ENCODE measurements at regions not wholly inside any gene's neighbourhood (a gene's known extent, or its start where the extent isn't known, plus 50 kb on each side); places are given as distances from the start of the nearest gene placed in this dataset.

GRCh38 chr9:88799541-88800328 lies 191.5 kb upstream of the S1PR3 start:
- no peak overlapping the region for H3K9ac ChIP-seq (ENCODE audit: low read depth in 1 of 3, low read length in 3 of 3)
- H3K4me1 ChIP-seq (ENCODE audit: control insufficient read depth in 3 of 3, insufficient read depth in 3 of 3, low read length in 3 of 3) = no peaks in the 10 kb centered on the region

DNA sequence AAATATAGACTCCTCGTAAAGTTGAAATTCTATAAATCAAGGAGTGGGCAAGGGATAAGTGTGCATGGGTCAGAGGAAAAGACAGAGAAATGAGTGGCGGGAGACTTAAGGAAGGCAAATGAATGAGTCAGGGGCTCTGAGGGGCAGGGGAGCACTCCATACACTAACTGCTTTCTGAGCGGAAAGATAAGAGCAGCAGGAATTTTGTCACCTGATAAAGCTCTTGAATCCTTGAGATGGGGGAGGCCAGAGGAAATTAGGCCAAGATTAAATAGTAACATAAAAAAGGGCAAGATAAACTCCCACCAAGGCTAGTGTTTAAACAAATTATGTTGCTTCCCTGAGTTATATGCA lies 191.0 kb upstream of the S1PR3 start:
- no peak overlapping the region for H3K27ac ChIP-seq (ENCODE audit: low read depth, low read length)
- H3K9me3 ChIP-seq (ENCODE audit: control insufficient read depth in 3 of 3, low read length in 3 of 3) = peaks cover 0 to 4% (median 0%) of the 10 kb centered on the region in 3 donors
- H3K9ac ChIP-seq (ENCODE audit: low read depth in 1 of 3, low read length in 3 of 3) = no peak overlapping the region
- no peaks in the 10 kb centered on the region for H3K27me3 ChIP-seq (ENCODE audit: control insufficient read depth in 3 of 3, insufficient read depth in 3 of 3, low read length in 3 of 3)
- no peaks in the 10 kb centered on the region for H3K36me3 ChIP-seq (ENCODE audit: control insufficient read depth in 3 of 3, insufficient read depth in 3 of 3, low read length in 3 of 3)
- no peak overlapping the region for H3K4me3 ChIP-seq (ENCODE audit: low read length in 3 of 3)
- no peaks in the 10 kb centered on the region for H3K4me1 ChIP-seq (ENCODE audit: control insufficient read depth in 3 of 3, insufficient read depth in 3 of 3, low read length in 3 of 3)

More at GRCh38 chr9:88799541-88800328, 191.5 kb upstream of the S1PR3 start:
- Histone ChIP-seq H3K9me3 (ENCODE audit: control insufficient read depth in 3 of 3, low read length in 3 of 3) (peaks cover 0 to 4% (median 0%) of the 10 kb centered on the region in 3 donors), H3K27me3 (ENCODE audit: control insufficient read depth in 3 of 3, insufficient read depth in 3 of 3, low read length in 3 of 3) (no peaks in the 10 kb centered on the region), H3K36me3 (ENCODE audit: control insufficient read depth in 3 of 3, insufficient read depth in 3 of 3, low read length in 3 of 3) (no peaks in the 10 kb centered on the region), H3K27ac (ENCODE audit: low read depth, low read length) (no peak overlapping the region), H3K4me3 (ENCODE audit: low read length in 3 of 3) (no peak overlapping the region)

- H3K4me1 ChIP-seq (ENCODE audit: control insufficient read depth in 3 of 3, insufficient read depth in 3 of 3, low read length in 3 of 3) = no peaks in the 10 kb centered on the region
- H3K27ac ChIP-seq (ENCODE audit: low read depth, low read length) = no peak overlapping the region
- no peak overlapping the region for H3K9ac ChIP-seq (ENCODE audit: low read depth in 1 of 3, low read length in 3 of 3)
Measured at GRCh38 chr9:88801214-88801796, 190.0 kb upstream of the S1PR3 start.

GRCh38 chr9:88802533-88802932 lies 188.7 kb upstream of the S1PR3 start:
- no peak overlapping the region for H3K4me3 ChIP-seq (ENCODE audit: low read length in 3 of 3)
- H3K9me3 ChIP-seq (ENCODE audit: control insufficient read depth in 3 of 3, low read length in 3 of 3) = peaks cover 0 to 4% (median 0%) of the 10 kb centered on the region in 3 donors
- no peaks in the 10 kb centered on the region for H3K27me3 ChIP-seq (ENCODE audit: control insufficient read depth in 3 of 3, insufficient read depth in 3 of 3, low read length in 3 of 3)
- H3K27ac ChIP-seq (ENCODE audit: low read depth, low read length) = no peak overlapping the region
- H3K4me1 ChIP-seq (ENCODE audit: control insufficient read depth in 3 of 3, insufficient read depth in 3 of 3, low read length in 3 of 3) = no peaks in the 10 kb centered on the region
- no peaks in the 10 kb centered on the region for H3K36me3 ChIP-seq (ENCODE audit: control insufficient read depth in 3 of 3, insufficient read depth in 3 of 3, low read length in 3 of 3)
- H3K9ac ChIP-seq (ENCODE audit: low read depth in 1 of 3, low read length in 3 of 3) = no peak overlapping the region

More at GRCh38 chr9:88801214-88801796, 190.0 kb upstream of the S1PR3 start:
- H3K9me3 ChIP-seq (ENCODE audit: control insufficient read depth in 3 of 3, low read length in 3 of 3) = peaks cover 0 to 4% (median 0%) of the 10 kb centered on the region in 3 donors
- no peaks in the 10 kb centered on the region for H3K36me3 ChIP-seq (ENCODE audit: control insufficient read depth in 3 of 3, insufficient read depth in 3 of 3, low read length in 3 of 3)
- no peak overlapping the region for H3K4me3 ChIP-seq (ENCODE audit: low read length in 3 of 3)
- H3K27me3 ChIP-seq (ENCODE audit: control insufficient read depth in 3 of 3, insufficient read depth in 3 of 3, low read length in 3 of 3) = no peaks in the 10 kb centered on the region

DNA sequence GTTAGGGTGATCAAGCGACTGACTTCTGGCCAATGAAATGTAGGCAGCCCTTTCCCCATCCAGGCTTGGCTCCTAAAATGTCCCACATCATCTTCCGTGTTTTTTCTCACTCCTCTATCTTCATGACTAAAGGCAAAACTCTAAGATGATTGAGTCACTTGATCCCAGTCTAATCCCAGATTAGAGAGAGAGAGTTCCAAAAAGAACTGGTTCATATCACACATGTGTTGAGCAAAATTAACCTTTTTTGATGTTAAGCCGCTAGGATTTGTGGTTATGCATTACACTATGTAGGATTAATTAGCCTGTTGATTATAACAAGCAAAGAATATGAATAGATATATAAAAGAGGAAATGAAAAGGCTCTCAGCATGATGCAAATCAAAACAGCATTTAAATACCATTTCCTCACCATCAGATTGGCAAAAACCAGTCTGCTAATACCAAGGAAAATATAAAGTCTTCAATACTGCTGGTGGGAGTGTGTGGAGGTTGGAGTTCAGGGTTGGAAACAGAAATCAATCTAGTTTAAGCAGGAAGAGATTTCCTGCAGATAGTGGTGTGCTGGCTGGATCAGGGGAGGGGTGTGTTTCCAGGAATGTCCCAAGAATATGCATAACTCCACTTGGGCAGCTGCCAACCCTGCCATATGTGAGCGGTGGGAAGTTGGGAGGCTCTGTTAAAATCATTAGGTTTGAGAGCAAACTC lies 187.6 kb upstream of the S1PR3 start:
- Histone ChIP-seq H3K9ac (ENCODE audit: low read depth in 1 of 3, low read length in 3 of 3) (no peak overlapping the region), H3K4me1 (ENCODE audit: control insufficient read depth in 3 of 3, insufficient read depth in 3 of 3, low read length in 3 of 3) (no peaks in the 10 kb centered on the region), H3K27me3 (ENCODE audit: control insufficient read depth in 3 of 3, insufficient read depth in 3 of 3, low read length in 3 of 3) (no peaks in the 10 kb centered on the region), H3K4me3 (ENCODE audit: low read length in 3 of 3) (no peak overlapping the region), H3K9me3 (ENCODE audit: control insufficient read depth in 3 of 3, low read length in 3 of 3) (peaks cover 0 to 4% (median 0%) of the 10 kb centered on the region in 3 donors), H3K36me3 (ENCODE audit: control insufficient read depth in 3 of 3, insufficient read depth in 3 of 3, low read length in 3 of 3) (no peaks in the 10 kb centered on the region), H3K27ac (ENCODE audit: low read depth, low read length) (no peak overlapping the region)

DNA sequence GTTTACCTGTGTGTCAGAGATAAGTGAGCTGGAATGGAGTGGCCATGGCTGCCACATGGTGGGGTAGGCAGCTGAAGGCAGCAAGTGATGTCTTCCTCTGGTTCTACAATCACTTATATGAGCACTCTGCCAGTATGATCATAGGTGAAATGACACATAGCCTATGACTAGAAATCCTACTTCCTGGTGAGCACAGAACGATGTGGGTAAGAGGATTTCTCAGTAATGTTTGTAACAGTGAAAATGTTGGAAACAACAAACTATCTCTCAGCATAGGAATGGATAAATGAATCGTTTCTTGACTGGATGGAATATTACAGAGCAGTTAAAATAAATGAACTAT lies 187.0 kb upstream of the S1PR3 start:
- Histone ChIP-seq H3K36me3 (ENCODE audit: control insufficient read depth in 3 of 3, insufficient read depth in 3 of 3, low read length in 3 of 3) (no peaks in the 10 kb centered on the region), H3K4me3 (ENCODE audit: low read length in 3 of 3) (no peak overlapping the region), H3K9ac (ENCODE audit: low read depth in 1 of 3, low read length in 3 of 3) (no peak overlapping the region), H3K27me3 (ENCODE audit: control insufficient read depth in 3 of 3, insufficient read depth in 3 of 3, low read length in 3 of 3) (no peaks in the 10 kb centered on the region), H3K4me1 (ENCODE audit: control insufficient read depth in 3 of 3, insufficient read depth in 3 of 3, low read length in 3 of 3) (no peaks in the 10 kb centered on the region), H3K27ac (ENCODE audit: low read depth, low read length) (no peak overlapping the region), H3K9me3 (ENCODE audit: control insufficient read depth in 3 of 3, low read length in 3 of 3) (peaks cover 0 to 4% (median 0%) of the 10 kb centered on the region in 3 donors)

DNA sequence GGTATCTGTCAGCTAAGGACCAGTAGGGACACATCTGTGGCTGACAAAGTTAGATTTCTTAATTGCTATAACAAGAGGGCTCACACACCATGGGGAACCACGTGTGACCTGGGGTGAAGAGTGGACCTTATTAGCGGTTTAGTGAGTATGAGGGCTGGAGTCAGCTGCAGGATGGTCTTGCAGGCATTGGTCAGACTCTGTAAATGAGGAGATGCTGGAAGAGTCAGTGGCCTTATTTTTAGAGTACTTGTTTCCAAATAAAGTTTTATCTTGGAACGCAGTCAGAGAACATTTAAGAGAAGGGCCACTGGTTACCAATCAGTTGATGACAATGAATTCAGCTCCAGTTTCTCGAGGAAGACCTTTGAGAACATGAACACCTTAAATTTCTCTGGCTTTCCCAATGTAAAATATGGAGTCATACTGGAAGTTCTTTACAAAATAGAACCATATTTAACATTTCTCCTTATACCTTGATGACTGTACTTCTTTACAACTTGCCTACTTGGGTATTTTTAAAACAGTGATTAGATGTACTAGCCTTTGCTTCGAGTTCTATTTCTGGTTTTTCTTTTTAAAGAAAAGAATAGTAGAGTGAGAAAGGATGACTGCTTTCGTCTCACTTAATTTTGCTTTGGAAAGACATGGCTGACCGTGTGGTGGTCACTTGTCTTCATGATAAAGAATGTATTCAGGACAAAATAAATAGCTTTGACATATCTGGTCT lies 185.9 kb upstream of the S1PR3 start:
- H3K4me3 ChIP-seq (ENCODE audit: low read length in 3 of 3) = no peak overlapping the region
- H3K27ac ChIP-seq (ENCODE audit: low read depth, low read length) = no peak overlapping the region
- H3K4me1 ChIP-seq (ENCODE audit: control insufficient read depth in 3 of 3, insufficient read depth in 3 of 3, low read length in 3 of 3) = no peaks in the 10 kb centered on the region
- peaks cover 0 to 4% (median 0%) of the 10 kb centered on the region in 3 donors for H3K9me3 ChIP-seq (ENCODE audit: control insufficient read depth in 3 of 3, low read length in 3 of 3)
- H3K27me3 ChIP-seq (ENCODE audit: control insufficient read depth in 3 of 3, insufficient read depth in 3 of 3, low read length in 3 of 3) = no peaks in the 10 kb centered on the region
- no peak overlapping the region for H3K9ac ChIP-seq (ENCODE audit: low read depth in 1 of 3, low read length in 3 of 3)
- H3K36me3 ChIP-seq (ENCODE audit: control insufficient read depth in 3 of 3, insufficient read depth in 3 of 3, low read length in 3 of 3) = no peaks in the 10 kb centered on the region

- Histone ChIP-seq H3K9me3 (ENCODE audit: control insufficient read depth in 3 of 3, low read length in 3 of 3) (peaks cover 0 to under 1% (median 0%) of the 10 kb centered on the region in 3 donors), H3K4me1 (ENCODE audit: control insufficient read depth in 3 of 3, insufficient read depth in 3 of 3, low read length in 3 of 3) (no peaks in the 10 kb centered on the region), H3K27ac (ENCODE audit: low read depth, low read length) (no peak overlapping the region), H3K27me3 (ENCODE audit: control insufficient read depth in 3 of 3, insufficient read depth in 3 of 3, low read length in 3 of 3) (no peaks in the 10 kb centered on the region), H3K4me3 (ENCODE audit: low read length in 3 of 3) (no peak overlapping the region), H3K9ac (ENCODE audit: low read depth in 1 of 3, low read length in 3 of 3) (no peak overlapping the region), H3K36me3 (ENCODE audit: control insufficient read depth in 3 of 3, insufficient read depth in 3 of 3, low read length in 3 of 3) (no peaks in the 10 kb centered on the region)
Measured at GRCh38 chr9:88807426-88807825, 183.8 kb upstream of the S1PR3 start.

- H3K9ac ChIP-seq (ENCODE audit: low read depth in 1 of 3, low read length in 3 of 3) = no peak overlapping the region
- no peak overlapping the region for H3K4me3 ChIP-seq (ENCODE audit: low read length in 3 of 3)
- H3K4me1 ChIP-seq (ENCODE audit: control insufficient read depth in 3 of 3, insufficient read depth in 3 of 3, low read length in 3 of 3) = no peaks in the 10 kb centered on the region
- H3K36me3 ChIP-seq (ENCODE audit: control insufficient read depth in 3 of 3, insufficient read depth in 3 of 3, low read length in 3 of 3) = no peaks in the 10 kb centered on the region
- H3K27me3 ChIP-seq (ENCODE audit: control insufficient read depth in 3 of 3, insufficient read depth in 3 of 3, low read length in 3 of 3) = no peaks in the 10 kb centered on the region
- H3K9me3 ChIP-seq (ENCODE audit: control insufficient read depth in 3 of 3, low read length in 3 of 3) = no peaks in the 10 kb centered on the region
- H3K27ac ChIP-seq (ENCODE audit: low read depth, low read length) = no peak overlapping the region
Measured at GRCh38 chr9:88808019-88808656, 183.1 kb upstream of the S1PR3 start.

Data from skeletal muscle tissue (tissue), 3 donors.